B cell (primary cell): ENCODE measurements at regions not wholly inside any gene's neighbourhood (a gene's known extent, or its start where the extent isn't known, plus 50 kb on each side); places are given as distances from the start of the nearest gene placed in this dataset.

Experiments used
- CTCF ChIP-seq: fragments of 200-600 bp; IDR thresholded peaks from one replicate; pipeline ENCODE4 v1.8.0; 2022; ENCODE audit warnings: antibody characterized with exemption, mild to moderate bottlenecking
- EZH2 ChIP-seq: IDR thresholded peaks from 2 replicates; pipeline ENCODE4 v1.6.1; 2012; ENCODE audit warnings: borderline replicate concordance, low read depth, mild to moderate bottlenecking, moderate library complexity, low read length; ENCODE audit not compliant: insufficient read depth, poor library complexity, severe bottlenecking

- TF ChIP-seq CTCF (no peak), EZH2 (no peak)
Observed at GRCh38 chr11:92738276-92738675, 231.2 kb upstream of the MTNR1B start.
